ENCODE measurements at regions not wholly inside any gene's neighbourhood (a gene's known extent, or its start where the extent isn't known, plus 50 kb on each side); places are given as distances from the start of the nearest gene placed in this dataset.
"Not testable (repeated sequence)": the region's sequence is repeated elsewhere in the genome, so short reads cannot be mapped to it uniquely, and the experiment has no call there.

DNA sequence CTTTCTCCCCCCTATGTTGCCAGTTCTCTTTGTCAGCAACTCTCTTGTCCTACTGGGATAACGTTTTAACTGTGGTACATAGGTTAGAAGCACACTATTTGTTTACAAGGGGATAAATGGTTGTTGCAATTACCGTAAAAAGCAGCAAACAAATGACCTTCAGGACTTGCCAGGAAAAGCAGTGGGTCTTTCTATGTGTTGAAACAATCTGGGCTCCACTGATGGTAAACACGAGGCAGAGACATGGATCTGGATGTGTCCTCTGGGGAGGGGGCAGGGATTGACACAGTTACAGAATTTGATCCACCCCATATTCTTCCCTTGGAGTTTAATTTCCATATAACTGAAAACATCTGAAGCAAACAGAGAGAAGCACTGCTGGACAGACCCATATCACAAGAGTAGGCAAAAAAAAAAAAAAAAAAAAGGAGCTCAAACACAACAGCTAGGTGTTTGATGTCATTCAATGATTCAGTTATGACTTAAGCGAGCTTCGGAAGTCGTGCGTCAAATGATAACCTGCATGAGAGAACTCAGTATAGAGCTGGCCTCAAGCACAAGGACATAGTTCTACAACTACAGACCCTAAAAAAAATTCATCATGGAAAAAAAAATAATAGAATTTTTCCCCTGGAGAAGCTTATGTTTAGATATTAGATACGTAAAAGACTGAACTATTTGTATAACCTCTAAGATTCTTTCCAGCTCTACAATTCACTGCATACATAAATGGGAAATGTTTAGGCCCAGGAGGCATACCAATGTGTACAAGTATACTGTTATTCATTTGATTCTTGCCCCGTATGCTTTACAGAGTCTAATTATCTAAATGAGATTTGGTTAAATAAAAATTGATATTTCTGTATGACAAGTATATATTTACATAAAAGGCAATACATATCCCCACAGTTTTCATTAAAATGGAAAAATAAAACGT, 127.7 kb downstream of the ALDH8A1 start:
- no peak for DNase-seq

DNA sequence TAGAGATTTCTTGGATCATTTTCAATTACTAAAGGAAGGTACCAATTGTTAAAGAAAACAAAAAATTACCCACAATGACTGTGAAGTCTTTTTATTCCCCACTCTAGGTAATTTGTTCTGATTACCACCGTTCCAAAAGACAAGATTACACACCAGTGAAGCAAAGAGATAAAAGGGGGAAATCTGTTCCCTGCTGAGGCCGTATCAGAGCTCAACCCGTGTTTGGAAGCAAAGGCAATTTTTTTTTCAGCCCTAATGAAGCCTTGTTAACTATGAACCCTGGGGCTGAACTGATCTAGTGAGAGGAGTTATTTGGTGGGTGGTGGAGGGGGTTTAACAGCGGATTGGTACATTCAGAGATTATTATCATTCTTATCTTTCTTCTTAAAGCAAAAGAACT, 128.5 kb downstream of the ALDH8A1 start:
- no peak for DNase-seq

DNA sequence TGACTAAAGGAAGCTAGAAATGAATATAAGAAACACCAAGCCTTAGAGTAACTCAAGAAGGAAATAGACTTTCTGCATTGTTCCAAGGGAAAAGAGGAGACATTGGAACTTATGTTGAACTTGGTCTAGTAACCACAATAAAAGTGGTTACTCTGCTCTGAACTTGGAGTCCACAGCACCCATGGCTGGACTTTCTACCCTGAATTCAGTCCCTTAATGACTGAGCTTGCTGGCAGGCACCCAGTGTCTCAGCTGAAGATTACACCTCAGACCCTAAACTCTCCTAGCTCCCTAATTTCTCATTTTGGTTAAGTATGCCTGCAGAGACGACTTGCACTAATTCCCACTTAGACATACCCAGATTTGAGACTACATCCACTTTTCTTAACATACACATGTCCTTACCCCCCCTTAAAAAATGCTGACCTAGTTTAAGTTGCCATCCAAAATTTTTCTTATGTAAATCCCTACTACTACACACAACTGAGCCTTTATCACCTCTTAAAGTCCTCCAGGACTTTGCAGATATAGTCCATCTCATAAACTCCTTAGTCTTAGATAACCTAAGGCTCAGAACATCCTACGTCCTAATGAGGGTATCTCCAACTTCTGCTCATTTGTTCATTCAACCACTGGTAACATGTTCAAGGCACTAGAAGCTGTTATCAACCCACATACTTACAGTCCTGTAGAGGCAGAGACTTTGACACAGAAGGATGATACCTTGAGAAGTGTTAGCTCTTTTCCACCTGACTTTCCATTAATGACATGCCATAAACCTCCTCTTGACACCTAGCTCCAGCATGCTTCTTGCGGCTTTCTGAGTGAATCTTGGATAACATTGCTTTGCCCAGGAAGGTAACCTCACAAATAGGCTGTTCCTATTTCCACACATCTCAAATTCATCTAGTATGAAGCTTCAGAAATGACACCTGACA, 129.8 kb downstream of the ALDH8A1 start:
- DNase-seq: no peak

DNA sequence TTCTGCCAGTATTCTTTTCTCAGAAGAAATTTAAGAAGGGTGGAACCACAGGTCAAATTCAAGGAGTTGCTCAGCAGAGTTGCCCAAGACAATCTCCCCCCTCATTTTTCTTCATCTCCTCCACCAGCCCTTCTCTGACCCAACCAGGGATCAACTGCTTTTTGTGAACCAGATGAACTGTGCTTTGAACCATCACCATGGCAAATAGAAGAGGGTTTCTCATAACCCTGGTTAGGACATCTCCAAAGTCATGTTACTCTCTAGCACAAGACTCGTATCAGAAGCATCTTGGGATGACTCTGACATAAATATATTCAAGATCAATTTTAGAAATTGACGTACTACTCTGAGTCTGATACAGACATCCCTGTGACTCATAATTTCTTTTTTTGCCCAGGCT, 130.7 kb downstream of the ALDH8A1 start:
- peak; percentile 21 for DNase-seq

DNA sequence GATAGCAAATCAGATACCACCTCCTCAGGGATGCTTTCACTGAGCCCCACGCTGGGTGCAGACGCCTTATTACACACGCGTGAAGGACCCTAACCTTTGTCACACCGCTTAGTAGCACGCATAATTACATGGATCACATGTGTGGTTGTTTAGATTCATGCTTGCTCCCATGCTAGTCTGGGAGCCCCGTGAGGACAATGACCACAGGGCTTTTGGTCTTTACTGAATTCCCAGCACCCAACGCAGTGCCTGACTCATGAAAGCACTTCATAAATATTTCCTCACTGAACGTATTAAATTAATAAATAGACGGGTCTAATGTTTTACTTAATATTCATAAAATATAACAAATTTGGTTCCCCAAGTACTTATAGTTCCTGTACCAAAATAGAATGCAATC, 132.5 kb downstream of the ALDH8A1 start:
- DNase-seq: no peak

DNA sequence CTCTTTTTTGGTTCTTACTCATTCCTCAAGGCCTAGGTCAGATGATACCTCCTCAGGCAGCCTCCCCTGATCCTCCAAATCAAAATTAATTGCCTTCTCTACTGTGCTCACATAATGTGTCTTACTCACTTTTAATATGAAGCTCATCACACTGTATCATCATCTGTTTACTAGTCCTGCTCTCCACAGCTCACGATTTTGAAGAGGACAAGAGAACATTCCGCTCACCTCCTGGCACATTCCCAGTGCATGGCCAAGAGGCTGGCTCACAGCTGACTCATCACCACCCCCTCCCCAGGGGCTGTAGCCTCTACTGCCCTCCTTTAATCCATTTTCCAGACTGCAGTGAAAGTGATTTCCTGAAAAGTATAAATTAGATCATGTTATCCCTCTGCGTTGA, 133.1 kb downstream of the ALDH8A1 start:
- DNase-seq: peak; percentile 90

DNA sequence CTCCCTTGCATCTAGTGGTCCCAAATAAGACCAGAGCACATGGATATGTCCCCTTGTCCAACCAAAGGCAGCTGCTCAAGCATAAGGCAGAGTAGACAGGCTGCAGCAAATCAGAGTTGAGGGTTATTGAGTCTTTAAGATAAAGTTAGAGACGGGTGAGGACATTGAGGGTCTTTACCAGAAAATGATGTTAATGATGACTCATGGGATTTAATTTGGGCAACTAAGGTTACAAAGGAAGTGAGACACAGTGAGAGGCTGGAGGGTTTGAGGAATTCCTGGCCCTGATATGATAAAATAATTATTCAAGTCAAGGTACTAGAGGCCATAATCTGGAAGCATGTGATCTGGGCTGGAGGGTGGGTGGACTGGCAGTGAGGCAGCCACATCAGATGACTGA, 133.6 kb downstream of the ALDH8A1 start:
- DNase-seq: peak; percentile 42

DNA sequence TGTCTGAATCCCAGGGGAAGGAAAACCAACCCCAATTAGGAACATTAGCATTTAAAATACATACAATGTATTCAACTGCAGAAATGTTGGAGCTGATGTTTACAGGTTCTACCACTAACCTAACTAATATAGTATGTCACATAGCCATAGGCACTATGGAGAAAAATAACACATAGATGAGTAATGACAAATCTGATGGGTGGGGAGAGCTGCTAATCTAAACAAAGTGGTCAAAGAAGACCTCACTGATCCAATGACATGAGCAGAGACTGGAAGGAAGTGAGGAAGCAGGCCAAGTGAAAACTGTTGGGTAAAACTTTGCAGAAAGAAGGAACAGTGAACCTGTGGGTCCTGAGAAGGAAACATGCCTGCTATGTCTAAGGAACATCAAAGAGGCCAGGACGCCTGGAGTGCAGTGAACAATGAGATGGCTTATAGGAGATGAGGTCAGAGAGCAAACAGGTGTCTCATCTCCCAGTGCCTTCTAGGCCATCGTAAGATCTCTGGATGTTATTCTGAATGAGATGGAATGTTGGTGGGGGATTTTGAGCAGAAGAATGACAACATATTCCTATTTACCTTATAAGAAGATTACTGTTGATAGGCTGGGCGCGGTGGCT, 135.7 kb downstream of the ALDH8A1 start:
- DNase-seq: peak; percentile 76

DNA sequence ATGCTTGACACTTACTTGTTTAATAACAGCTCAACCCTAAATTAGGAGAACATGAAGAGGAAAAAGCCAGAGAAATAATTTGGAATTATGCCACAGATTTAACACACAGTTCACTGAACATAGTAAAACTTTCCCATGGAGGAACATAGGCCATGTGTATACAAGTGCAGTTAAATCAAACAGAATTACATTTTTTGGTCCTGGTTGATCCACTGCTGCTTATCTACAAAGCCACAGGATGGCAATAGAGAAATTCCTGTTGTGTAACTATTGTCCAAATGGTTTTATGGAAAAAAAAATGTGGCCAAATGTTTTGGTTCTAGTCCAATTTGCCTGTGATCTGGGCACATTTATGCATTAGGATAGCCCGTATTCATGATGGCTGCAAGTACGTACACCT, 136.8 kb downstream of the ALDH8A1 start:
- no peak for DNase-seq

DNA sequence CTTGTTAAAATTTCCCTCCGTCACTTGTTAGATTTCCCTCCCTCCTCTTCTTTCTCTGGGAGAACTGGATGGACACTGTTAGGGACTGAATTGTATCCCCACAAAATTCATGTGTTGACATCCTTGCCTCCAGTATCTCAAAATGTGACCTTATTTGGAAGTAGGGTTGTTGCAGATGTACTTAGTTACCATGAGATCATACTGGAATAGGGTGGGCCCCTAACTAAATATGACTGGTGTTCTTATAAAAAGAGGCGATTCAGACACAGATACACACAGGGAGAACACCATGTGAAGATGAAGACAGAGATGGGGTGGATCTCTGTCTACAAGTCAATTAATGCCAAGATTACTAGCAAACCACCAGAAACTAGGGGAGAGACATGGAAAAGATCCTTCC, 139.5 kb downstream of the ALDH8A1 start:
- DNase-seq: peak; percentile 34

DNA sequence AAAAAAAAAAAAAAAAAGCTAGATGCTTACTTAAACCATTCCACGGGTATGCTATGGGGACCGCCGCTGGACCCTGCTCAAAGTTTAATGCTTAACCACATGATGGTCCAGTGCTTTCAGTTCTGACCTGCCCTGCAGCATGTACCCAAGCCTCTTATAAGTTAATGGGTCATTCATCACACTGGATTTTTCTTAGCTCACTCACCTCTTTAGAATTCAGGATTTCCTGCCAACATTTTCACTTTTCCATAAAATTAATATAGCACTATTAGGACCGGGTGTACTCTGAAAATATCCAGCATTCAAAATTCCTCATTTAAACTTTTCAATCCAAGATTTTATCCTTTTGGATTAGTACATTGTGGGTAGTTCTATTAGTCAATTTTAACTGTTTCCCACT, 140.8 kb downstream of the ALDH8A1 start:
- DNase-seq: peak; percentile 56

DNA sequence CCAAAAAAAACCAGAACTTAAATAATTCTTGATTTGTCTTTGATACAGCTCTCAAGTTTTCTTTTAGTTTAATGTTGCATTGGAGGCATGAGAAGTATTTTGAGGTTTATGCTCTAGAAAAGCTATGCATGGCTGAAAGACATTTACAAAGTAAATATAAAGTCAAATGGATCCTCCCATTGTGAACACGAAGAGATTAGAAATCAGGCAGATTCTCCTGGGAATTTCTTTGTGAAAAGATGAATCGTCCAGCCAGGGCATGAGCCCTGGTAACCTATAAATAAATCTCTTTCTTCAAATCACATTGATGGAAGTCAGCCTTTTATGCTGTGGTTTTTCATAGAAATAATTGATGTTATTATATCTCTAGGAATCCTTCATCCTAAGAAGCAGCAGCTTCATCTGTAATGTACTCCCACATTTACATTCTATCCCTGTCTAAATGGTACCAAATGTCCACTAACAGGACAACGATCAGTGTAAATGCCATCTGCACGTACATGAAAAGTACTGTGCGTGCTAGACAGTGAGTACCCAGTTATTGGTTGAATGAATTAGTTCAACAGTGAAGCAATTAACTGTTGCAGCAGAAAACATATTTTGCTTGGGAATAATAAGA, 143.6 kb downstream of the ALDH8A1 start:
- no peak for DNase-seq

DNA sequence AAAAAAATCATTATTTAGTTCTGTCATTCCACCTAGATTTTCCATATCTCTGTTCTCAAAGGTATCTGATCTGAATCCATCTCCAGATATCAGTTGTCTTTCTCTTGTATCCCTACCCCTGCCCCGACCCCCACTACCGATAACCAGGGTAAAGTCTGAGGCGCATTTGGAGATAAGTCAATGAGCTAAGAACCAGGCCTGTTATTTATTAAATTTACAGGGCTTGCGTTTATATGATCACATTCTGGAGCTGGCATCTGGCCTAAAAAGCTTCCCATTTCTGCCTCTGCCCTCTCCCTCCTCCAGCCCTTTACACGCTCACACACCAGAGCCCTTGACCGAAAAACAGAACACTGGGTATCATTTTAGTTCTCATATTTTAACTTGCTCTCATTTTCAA, 144.7 kb downstream of the ALDH8A1 start:
- DNase-seq: no peak

DNA sequence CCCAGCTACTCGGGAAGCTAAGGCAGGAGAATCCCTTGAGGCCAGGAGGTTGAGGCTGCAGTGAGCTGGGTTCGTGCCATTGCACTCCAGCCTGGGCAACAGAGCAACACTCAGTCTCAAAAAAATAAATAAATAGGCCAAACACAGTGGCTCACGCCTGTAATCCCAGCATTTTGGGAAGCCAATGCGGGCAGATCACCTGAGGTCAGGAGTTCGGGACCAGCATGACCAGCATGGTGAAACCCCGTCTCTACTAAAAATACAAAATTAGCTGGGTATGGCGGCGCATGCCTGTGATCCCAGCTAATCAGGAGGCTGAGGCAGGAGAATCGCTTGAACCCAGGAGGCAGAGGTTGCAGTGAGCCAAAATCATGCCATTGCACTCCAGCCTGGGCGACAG, 145.6 kb downstream of the ALDH8A1 start:
- DNase-seq: not testable (repeated sequence)

DNA sequence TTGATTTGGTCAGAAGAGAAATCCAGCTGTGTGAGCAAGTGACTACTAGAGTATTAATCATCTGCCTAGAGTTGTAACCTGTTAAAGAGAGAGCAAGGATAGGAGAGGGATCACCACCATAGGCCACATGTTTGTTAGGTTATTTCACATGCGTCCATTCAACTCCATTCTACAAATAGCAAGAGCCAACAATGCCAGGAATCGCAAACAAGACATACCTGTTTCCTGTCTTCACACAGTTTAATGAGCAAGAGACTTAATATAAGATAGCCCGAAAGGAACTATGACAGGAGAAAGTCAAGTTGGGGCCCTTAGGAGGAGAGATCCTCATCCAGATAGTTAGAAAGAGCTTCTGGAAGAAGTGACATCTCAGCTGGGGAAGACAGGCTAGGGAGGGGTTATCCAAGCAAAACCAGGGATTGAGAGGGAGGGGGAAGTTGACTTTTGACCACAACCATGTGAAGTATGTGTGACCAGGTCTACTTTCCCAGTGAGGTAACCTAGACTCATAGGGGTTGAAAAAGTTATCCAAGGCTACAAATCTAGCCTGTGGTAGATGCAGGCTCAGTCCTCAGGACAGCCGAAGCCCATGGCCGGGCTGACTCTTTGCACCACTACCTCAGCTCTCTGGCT, 147.4 kb downstream of the ALDH8A1 start:
- peak; percentile 70 for DNase-seq

DNA sequence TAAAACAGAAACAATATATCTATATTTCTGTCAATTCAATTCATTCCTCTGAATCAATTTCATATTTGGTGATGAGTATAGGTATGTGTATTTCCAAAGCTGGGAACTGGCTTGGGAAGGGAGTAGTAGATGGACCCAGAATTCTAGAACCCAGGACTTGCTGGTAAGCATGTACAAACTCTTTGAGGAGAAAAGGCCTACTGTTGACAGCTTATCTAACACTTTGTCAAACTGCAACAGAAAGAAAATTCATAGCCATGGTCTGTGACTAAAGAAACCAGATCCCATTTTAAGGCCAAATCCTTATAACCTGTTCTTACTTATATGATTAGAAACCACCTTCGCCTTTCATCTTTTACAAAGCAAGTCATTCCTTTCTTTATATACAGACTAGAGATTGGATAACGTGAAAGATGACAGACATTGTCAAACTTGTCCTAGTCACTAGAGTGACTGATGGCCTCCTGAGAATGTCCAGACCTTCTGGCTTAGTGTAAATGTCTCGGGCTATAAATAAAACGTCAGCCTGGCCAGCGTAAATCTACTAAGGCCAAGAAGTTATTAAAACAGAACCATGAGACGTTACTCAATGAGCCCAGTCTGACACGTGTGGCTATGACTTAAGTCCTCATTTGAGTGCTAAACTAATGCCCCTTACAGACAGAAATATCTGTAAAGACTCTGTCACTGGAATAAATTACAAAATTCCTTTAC, 152.3 kb downstream of the ALDH8A1 start:
- DNase-seq: no peak

DNA sequence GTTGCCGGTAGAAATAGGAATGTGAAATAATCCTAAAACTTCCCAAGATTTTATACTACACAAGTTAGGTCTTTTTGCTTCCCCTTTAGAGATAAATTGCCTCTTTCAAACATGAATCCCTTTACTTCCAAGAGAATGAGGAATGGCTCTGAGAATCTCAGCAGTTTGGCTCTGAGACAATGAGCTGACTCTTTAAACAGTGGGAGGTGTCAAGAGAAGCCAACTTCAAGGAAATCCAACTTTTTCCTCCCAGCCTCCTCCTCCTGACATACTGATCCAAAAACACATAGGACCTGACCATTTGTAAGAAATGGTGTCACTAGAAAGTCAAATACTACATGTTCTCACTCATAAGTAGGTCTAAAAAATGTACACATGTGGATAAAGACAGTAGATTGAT, 154.2 kb downstream of the ALDH8A1 start:
- DNase-seq: no peak

DNA sequence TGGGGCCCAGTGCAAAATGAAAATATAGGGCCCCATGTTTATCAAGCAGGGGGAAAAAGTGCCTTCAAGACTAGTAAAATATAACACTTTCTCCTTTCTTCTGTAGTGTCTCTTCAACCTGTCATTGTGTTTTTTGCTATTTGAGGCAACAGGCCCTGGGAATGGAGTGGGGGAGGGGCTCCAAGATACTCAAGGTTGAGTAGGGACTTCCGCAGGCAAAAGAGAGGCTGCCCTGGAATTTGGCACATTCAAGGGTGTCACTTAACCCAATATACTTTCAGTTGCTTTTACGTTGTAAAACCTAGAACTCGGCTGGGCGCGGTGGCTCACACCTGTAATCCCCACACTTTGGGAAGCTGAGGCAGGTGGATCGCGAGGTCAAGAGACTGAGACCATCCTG, 154.9 kb downstream of the ALDH8A1 start:
- DNase-seq: no peak

DNA sequence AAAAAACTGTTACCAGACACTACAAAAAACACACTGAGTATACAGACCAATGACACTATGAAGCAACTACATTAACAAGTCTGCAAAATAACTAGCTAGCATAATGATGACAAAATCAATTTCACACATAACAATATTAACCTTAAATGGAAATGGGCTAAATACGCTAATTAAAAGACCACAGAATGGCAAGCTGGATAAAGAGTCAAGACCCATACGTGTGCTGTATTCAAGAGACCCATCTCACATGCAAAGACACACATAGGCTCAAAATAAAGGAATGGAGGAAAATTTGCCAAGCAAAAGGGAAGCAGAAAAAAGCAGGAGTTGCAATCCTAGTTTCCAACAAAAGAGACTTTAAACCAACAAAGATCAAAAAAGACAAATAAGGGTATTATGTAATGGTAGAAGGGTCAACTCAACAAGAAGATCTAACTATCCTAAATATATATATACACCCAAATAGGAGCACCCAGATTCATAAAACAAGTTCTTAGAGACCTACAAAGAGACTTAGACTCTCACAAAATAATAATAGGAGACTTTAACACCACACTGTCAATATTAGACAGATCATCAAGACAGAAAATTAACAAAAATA, 158.6 kb downstream of the ALDH8A1 start:
- DNase-seq: not testable (repeated sequence)

DNA sequence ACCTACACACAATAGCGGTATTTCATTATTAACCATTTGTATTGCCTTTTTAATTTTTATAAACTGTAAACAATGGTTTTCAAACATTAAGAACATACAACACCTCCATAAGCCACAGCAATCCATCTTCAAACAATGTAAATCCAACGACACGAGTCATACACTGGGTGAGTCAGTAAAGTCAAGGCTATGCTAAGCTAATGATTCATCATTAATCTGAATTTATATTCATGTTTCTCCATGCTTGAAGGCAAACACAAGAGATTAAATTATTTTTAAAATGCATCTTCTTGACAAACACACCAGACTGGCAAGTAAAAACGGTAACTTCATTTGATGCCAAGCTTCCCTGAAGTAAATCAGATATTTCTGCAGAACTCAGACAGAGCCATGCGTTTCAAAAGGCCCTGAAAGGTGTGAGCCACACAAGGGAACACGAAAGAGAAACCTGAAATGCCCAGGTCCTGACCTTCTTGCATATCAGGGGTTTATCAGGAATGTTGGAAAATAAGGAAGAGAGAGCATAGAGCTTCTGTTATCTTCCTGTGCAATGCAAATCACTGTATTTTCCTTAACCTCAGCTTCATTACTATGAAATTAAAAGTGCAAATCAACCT, 162.5 kb downstream of the ALDH8A1 start:
- peak; percentile 80 for DNase-seq

DNA sequence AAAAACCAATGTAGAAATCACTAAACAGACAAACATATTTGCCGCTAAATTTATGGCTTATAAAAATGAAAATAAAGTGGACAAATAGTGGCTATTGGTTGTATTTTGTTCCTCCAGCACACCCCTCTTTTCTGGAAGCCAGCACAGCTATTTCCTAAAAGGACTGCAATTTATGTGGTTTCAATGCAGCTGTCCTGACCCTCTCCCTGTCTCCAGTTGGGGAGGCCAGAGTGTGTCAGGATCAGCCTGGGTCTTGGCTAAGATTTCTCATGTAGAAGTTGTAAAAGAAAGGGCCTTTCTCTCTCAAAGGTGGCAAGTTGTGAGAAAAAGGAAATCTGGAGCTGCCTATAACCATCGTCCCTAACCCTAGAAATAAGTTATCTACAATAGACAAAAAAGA, 165.6 kb downstream of the ALDH8A1 start:
- no peak for DNase-seq

Data from fibroblast of skin of right biceps (primary cell).